ENCODE measurements at regions not wholly inside any gene's neighbourhood (a gene's known extent, or its start where the extent isn't known, plus 50 kb on each side); places are given as distances from the start of the nearest gene placed in this dataset.

DNA sequence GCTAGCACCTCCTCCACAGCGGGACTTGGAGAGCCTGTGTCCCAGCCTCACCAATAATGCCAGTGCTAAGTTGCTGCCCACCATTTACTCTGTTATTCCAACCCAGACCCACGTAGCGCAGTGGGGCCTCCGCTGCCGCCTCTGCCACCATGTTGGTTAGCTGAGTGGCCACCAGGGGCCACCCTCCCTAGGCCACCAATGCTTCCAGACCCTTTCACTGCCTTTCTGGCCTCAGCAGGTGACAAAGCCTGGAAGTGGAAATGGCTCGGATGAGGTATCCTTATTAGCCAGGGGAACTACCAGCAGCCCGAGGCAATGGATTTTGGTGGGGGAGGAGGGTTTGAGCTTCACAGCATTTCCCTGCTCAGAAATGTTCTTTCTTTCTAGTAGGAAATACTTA, 110.1 kb downstream of the OSTF1 start:
- Histone ChIP-seq H3K4me3 (ENCODE audit: low read depth in 1 of 3, low read length in 3 of 3) (no peak overlapping the region), H3K4me1 (ENCODE audit: control insufficient read depth in 4 of 4, insufficient read depth in 4 of 4, low read length in 3 of 4) (no peaks in the 10 kb centered on the region), H3K27me3 (ENCODE audit: control insufficient read depth in 4 of 4, insufficient read depth in 4 of 4, low read length in 3 of 4) (no peaks in the 10 kb centered on the region), H3K9me3 (ENCODE audit: control insufficient read depth in 4 of 4, low read length in 3 of 4) (no peaks in the 10 kb centered on the region), H3K27ac (ENCODE audit: low read depth in 1 of 2, low read length in 2 of 2) (no peak overlapping the region), H3K9ac (ENCODE audit: low read depth in 1 of 2, low read length in 2 of 2) (no peak overlapping the region), H3K36me3 (ENCODE audit: control insufficient read depth in 4 of 4, insufficient read depth in 3 of 4, low read depth in 1 of 4, low read length in 3 of 4) (no peaks in the 10 kb centered on the region)
- no peak for TF ChIP-seq GABPA (IDR thresholded peaks at IDR 0.05 in 1 of 2, conservative IDR thresholded peaks at IDR 0.05 in 1 of 2)
- TF ChIP-seq RXRA (IDR thresholded peaks at IDR 0.05) = no peak
- TF ChIP-seq, protein P1, sequence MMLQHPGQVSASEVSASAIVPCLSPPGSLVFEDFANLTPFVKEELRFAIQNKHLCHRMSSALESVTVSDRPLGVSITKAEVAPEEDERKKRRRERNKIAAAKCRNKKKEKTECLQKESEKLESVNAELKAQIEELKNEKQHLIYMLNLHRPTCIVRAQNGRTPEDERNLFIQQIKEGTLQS (IDR thresholded peaks at IDR 0.05) = no peak
- TF ChIP-seq, protein P2, sequence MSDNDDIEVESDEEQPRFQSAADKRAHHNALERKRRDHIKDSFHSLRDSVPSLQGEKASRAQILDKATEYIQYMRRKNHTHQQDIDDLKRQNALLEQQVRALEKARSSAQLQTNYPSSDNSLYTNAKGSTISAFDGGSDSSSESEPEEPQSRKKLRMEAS (IDR thresholded peaks at IDR 0.05) = no peak
- no peak for TF ChIP-seq FOXA1 (IDR thresholded peaks at IDR 0.05)
- no peak for TF ChIP-seq HNF4G (IDR thresholded peaks at IDR 0.05)
- TF ChIP-seq NR2F2 (IDR thresholded peaks at IDR 0.05) = no peak
- no peak for TF ChIP-seq JUND (IDR thresholded peaks at IDR 0.05)
- no peak for TF ChIP-seq EGR1 (IDR thresholded peaks at IDR 0.05; ENCODE audit: low read depth in 2 of 2)
- no peak for TF ChIP-seq YY1 (IDR thresholded peaks at IDR 0.05)
- no peak for TF ChIP-seq RAD21 (IDR thresholded peaks at IDR 0.05)
- no peak for TF ChIP-seq SP1 (IDR thresholded peaks at IDR 0.05)
- TF ChIP-seq, protein P3, sequence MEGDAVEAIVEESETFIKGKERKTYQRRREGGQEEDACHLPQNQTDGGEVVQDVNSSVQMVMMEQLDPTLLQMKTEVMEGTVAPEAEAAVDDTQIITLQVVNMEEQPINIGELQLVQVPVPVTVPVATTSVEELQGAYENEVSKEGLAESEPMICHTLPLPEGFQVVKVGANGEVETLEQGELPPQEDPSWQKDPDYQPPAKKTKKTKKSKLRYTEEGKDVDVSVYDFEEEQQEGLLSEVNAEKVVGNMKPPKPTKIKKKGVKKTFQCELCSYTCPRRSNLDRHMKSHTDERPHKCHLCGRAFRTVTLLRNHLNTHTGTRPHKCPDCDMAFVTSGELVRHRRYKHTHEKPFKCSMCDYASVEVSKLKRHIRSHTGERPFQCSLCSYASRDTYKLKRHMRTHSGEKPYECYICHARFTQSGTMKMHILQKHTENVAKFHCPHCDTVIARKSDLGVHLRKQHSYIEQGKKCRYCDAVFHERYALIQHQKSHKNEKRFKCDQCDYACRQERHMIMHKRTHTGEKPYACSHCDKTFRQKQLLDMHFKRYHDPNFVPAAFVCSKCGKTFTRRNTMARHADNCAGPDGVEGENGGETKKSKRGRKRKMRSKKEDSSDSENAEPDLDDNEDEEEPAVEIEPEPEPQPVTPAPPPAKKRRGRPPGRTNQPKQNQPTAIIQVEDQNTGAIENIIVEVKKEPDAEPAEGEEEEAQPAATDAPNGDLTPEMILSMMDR (IDR thresholded peaks at IDR 0.05; ENCODE audit: low read depth, low read length, missing input control) = no peak
- no peak for DNase-seq (ENCODE audit: low spot score)
- WGBS = 94% methylated on average over 7 of the region's 7 CpGs

DNA sequence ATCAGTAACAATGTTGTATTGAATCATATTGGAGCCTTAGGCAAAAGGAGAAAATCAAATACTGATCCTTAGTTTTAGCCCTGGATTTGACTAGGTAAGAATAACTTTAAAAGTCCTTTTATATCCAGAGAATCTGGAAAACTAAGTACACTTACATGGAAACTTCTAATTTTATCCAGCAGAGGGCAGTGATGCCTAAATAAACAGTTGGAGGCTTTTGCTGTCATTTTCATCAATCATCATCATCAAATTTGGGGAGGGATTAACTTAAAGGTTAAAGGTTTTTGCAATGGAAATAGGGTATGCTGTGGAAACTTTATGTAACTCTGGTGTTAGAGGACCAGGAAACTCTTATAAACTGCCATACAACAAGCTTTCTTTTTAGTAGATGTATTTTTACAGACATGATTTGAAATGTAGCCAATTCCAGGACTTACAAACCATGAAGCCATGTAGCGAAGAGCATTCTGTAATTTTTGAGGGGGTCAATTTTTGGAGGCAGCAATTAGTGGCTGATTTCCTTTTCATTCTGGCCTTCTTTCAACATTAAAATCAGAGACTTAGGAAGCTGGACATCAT, 112.7 kb downstream of the OSTF1 start:
- H3K4me1 ChIP-seq (ENCODE audit: control insufficient read depth in 4 of 4, insufficient read depth in 4 of 4, low read length in 3 of 4) = no peaks in the 10 kb centered on the region
- H3K27me3 ChIP-seq (ENCODE audit: control insufficient read depth in 4 of 4, insufficient read depth in 4 of 4, low read length in 3 of 4) = no peaks in the 10 kb centered on the region
- no peak overlapping the region for H3K9ac ChIP-seq (ENCODE audit: low read depth in 1 of 2, low read length in 2 of 2)
- no peak for DNase-seq (ENCODE audit: low spot score)
- H3K4me3 ChIP-seq (ENCODE audit: low read depth in 1 of 3, low read length in 3 of 3) = no peak overlapping the region
- TF ChIP-seq, protein P3 (IDR thresholded peaks at IDR 0.05; ENCODE audit: low read depth, low read length, missing input control) = peak; percentile 68
- TF ChIP-seq RAD21 (IDR thresholded peaks at IDR 0.05) = peak; percentile 87 to 88
- TF ChIP-seq FOXA1 (IDR thresholded peaks at IDR 0.05) = no peak
- WGBS = 67% methylated on average over 1 of the region's 1 CpG
- H3K27ac ChIP-seq (ENCODE audit: low read depth in 1 of 2, low read length in 2 of 2) = no peak overlapping the region
- H3K36me3 ChIP-seq (ENCODE audit: control insufficient read depth in 4 of 4, insufficient read depth in 3 of 4, low read depth in 1 of 4, low read length in 3 of 4) = no peaks in the 10 kb centered on the region
- no peaks in the 10 kb centered on the region for H3K9me3 ChIP-seq (ENCODE audit: control insufficient read depth in 4 of 4, low read length in 3 of 4)

Measured in liver (tissue), 8 donors.